PFSK-1 (cell line): ENCODE measurements at regions not wholly inside any gene's neighbourhood (a gene's known extent, or its start where the extent isn't known, plus 50 kb on each side); places are given as distances from the start of the nearest gene placed in this dataset.

Source experiments
- POLR2AphosphoS5 ChIP-seq: IDR thresholded peaks from 2 replicates; pipeline ENCODE4 v1.6.1; 2012; ENCODE audit warnings: low read depth, mild to moderate bottlenecking, control low read depth, low read length, moderate library complexity
- SIN3A ChIP-seq: IDR thresholded peaks from 2 replicates; pipeline ENCODE4 v1.6.1; 2012; ENCODE audit warnings: mild to moderate bottlenecking, low read length, moderate library complexity, borderline replicate concordance; ENCODE audit not compliant: insufficient read depth
- TAF1 ChIP-seq: IDR thresholded peaks from 2 replicates; pipeline ENCODE4 v1.6.1; 2012; ENCODE audit warnings: low read length, control low read depth, borderline replicate concordance; ENCODE audit not compliant: insufficient read depth

DNA sequence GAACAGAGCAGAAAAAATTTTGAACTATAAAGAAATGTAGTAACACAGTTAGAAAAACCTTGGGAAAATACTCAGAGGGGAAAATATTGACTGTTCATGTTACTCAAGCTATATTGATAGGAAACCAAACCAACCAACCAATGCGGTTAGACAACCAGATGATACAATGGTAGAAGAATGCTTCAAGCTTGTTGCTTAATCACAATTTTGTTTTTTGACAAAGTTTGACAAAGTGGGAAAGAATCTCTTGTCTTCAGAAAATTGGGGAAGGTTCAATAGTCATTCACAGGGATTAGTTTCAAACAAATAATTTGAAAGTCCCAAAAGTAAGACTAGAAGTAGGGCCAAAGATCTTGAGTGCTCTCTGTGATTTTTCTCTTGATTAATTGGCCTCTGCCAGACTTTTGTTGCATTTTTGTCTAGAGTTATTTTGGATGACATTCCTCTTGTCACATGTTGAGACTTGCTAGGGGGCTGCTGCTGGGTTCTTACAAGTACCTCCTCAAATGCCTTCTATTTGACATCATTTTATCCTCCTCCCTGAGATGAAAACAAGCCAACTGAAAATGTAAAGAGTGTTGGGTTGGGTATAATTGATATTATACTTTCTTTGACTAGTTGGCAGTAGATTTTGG, 233.1 kb upstream of the PHYHIPL start:
- TF ChIP-seq TAF1 (no peak), SIN3A (no peak), POLR2AphosphoS5 (no peak)
